NCI-H2081 treated with DMSO at 0.1 percent for 48 hours (cell line): ENCODE measurements at regions not wholly inside any gene's neighbourhood (a gene's known extent, or its start where the extent isn't known, plus 50 kb on each side); places are given as distances from the start of the nearest gene placed in this dataset.
"Not testable (repeated sequence)": the region's sequence is repeated elsewhere in the genome, so short reads cannot be mapped to it uniquely, and the experiment has no call there.

Experiments used
- DNase-seq: peaks from one replicate; lab custom pipeline; 2025; lab: John Stamatoyannopoulos, UW

- DNase-seq: no peak
Observed at GRCh38 chr11:128161436-128161835, 425.9 kb downstream of the ETS1 start.

GRCh38 chr11:128158860-128159259, 428.5 kb downstream of the ETS1 start:
- DNase-seq: no peak

GRCh38 chr11:128157423-128158298, 429.7 kb downstream of the ETS1 start:
- DNase-seq: peak; percentile 66

GRCh38 chr11:128156486-128156885, 430.9 kb downstream of the ETS1 start:
- DNase-seq: no peak

- DNase-seq: no peak
Observed at GRCh38 chr11:128155590-128155989, 431.8 kb downstream of the ETS1 start.

GRCh38 chr11:128153697-128154048, 433.7 kb downstream of the ETS1 start:
- no peak for DNase-seq

GRCh38 chr11:128152796-128153696, 434.3 kb downstream of the ETS1 start:
- DNase-seq: no peak

GRCh38 chr11:128151780-128152179, 435.6 kb downstream of the ETS1 start:
- DNase-seq: no peak

GRCh38 chr11:128151338-128151737, 436.0 kb downstream of the ETS1 start:
- DNase-seq: no peak

- DNase-seq: no peak
Observed at GRCh38 chr11:128148208-128148607, 439.1 kb downstream of the ETS1 start.

- DNase-seq: no peak
Observed at GRCh38 chr11:128146926-128147605, 440.3 kb downstream of the ETS1 start.

- DNase-seq: not testable (repeated sequence)
Observed at GRCh38 chr11:128140293-128140692, 447.1 kb downstream of the ETS1 start.

GRCh38 chr11:128135451-128135850, 451.9 kb downstream of the ETS1 start:
- DNase-seq: no peak

GRCh38 chr11:128133501-128133900, 453.9 kb downstream of the ETS1 start:
- no peak for DNase-seq

GRCh38 chr11:128130052-128130451, 457.3 kb downstream of the ETS1 start:
- DNase-seq: no peak

- no peak for DNase-seq
Observed at GRCh38 chr11:128125723-128126122, 461.6 kb downstream of the ETS1 start.

GRCh38 chr11:128116885-128117284, 470.5 kb downstream of the ETS1 start:
- no peak for DNase-seq

GRCh38 chr11:128116447-128116846, 470.9 kb downstream of the ETS1 start:
- no peak for DNase-seq

- DNase-seq: no peak
Observed at GRCh38 chr11:128105950-128106349, 481.4 kb downstream of the ETS1 start.

GRCh38 chr11:128105511-128105910, 481.8 kb downstream of the ETS1 start:
- DNase-seq: no peak

- no peak for DNase-seq
Observed at GRCh38 chr11:128103278-128103873, 484.0 kb downstream of the ETS1 start.

- DNase-seq: no peak
Observed at GRCh38 chr11:128098781-128099180, 488.6 kb downstream of the ETS1 start.
